Lung (tissue), 11 donors: ENCODE measurements at regions not wholly inside any gene's neighbourhood (a gene's known extent, or its start where the extent isn't known, plus 50 kb on each side); places are given as distances from the start of the nearest gene placed in this dataset.

Source experiments
- ATAC-seq: fragments of 200-7000 bp; cut with Tn5 transposase; one replicate; pipeline ENCODE4 v1.9.1; 2020; ENCODE audit warnings: moderate number of reproducible peaks; ENCODE audit not compliant: insufficient read depth, low FRiP score
- DNase-seq, 3 donors: peaks; one replicate each; pipeline ENCODE4 v3.0.0-alpha.2; 2013 to 2017
- H3K27ac ChIP-seq, 2 donors: one replicate each; pipeline ENCODE4 v1.5.1; 2013; ENCODE audit warnings: mild to moderate bottlenecking in 2 of 2, moderate library complexity in 2 of 2, control low read depth in 1 of 2, inconsistent platforms in 1 of 2, low read depth in 1 of 2, low read length in 1 of 2
- H3K27me3 ChIP-seq, 3 donors: one replicate each; pipeline ENCODE4 v1.5.1; 2013; ENCODE audit warnings: low read length in 2 of 3; ENCODE audit not compliant: control insufficient read depth in 3 of 3, insufficient read depth in 3 of 3
- H3K36me3 ChIP-seq, 4 donors: one replicate each; pipeline ENCODE4 v1.5.1; 2013; ENCODE audit warnings: low read length in 4 of 4, mild to moderate bottlenecking in 1 of 4, moderate library complexity in 1 of 4; ENCODE audit not compliant: control insufficient read depth in 4 of 4, insufficient read depth in 4 of 4
- H3K4me1 ChIP-seq, 5 donors: one replicate each; pipeline ENCODE4 v1.5.1; 2013; ENCODE audit warnings: low read length in 5 of 5, mild to moderate bottlenecking in 2 of 5, moderate library complexity in 1 of 5; ENCODE audit not compliant: control insufficient read depth in 5 of 5, insufficient read depth in 5 of 5
- H3K4me3 ChIP-seq: one replicate; pipeline ENCODE4 v1.5.1; 2013; ENCODE audit warnings: mild to moderate bottlenecking, control low read depth, moderate library complexity
- H3K9ac ChIP-seq, 2 donors: one replicate each; pipeline ENCODE4 v1.5.1; 2013; ENCODE audit warnings: low read length in 2 of 2, control low read depth in 1 of 2; ENCODE audit not compliant: insufficient read depth in 1 of 2
- H3K9me3 ChIP-seq, 4 donors: one replicate each; pipeline ENCODE4 v1.5.1; 2013; ENCODE audit warnings: low read length in 3 of 4, mild to moderate bottlenecking in 1 of 4, moderate library complexity in 1 of 4; ENCODE audit not compliant: control insufficient read depth in 4 of 4, insufficient read depth in 3 of 4
- CTCF ChIP-seq: IDR thresholded peaks from 2 replicates; pipeline ENCODE4 v1.5.1; 2012; ENCODE audit warnings: mild to moderate bottlenecking; ENCODE audit errors: control extremely low read depth, extremely low read depth
- WGBS, 2 donors: extraction: QIAGEN DNeasy Blood & Tissue Kit; methylation state at CpG; one replicate each; pipeline ENCODE4 v1.1.7; 2013; 5-methylcytosine and 5-hydroxymethylcytosine counted together
- donor health status: control.
- donor health status: control.
- donor health status: Bipolar disorder and iron deficiency.
- donor health status: healthy.
- donor health status: DM: yes; HTN: yes; CAD: no.

GRCh38 chr18:78622251-78622906 lies 357.2 kb upstream of the SALL3 start:
- H3K36me3 ChIP-seq: no peaks in the 10 kb centered on the region

GRCh38 chr18:78622907-78623541 lies 356.6 kb upstream of the SALL3 start:
- DNase-seq (peak in 1 of 3 donors; percentile 11), ATAC-seq (no peak)
- Histone ChIP-seq H3K4me1 (peaks cover 0 to 9% (median 2%) of the 10 kb centered on the region in 5 donors), H3K27ac (no peak overlapping the region), H3K9ac (no peak overlapping the region), H3K27me3 (no peaks in the 10 kb centered on the region), H3K36me3 (no peaks in the 10 kb centered on the region), H3K9me3 (peaks cover 0 to 8% (median 0%) of the 10 kb centered on the region in 4 donors), H3K4me3 (no peak overlapping the region)
- no peak for TF ChIP-seq CTCF
- WGBS, 2 donors: 51 to 71% methylated on average over 16 of the region's 16 CpGs

More at GRCh38 chr18:78622251-78622906, 357.2 kb upstream of the SALL3 start:
- Histone ChIP-seq H3K9me3 (peaks cover 0 to 8% (median 0%) of the 10 kb centered on the region in 4 donors), H3K4me1 (peaks cover 0 to 5% (median 0%) of the 10 kb centered on the region in 5 donors), H3K27ac (no peak overlapping the region), H3K27me3 (no peaks in the 10 kb centered on the region), H3K4me3 (no peak overlapping the region), H3K9ac (no peak overlapping the region)
- TF ChIP-seq CTCF: no peak
- DNase-seq: no peak
- ATAC-seq: no peak
- WGBS, 2 donors: 83% methylated on average over 11 of the region's 11 CpGs

- DNase-seq: no peak
Observed at GRCh38 chr18:78624646-78625279, 354.9 kb upstream of the SALL3 start.

More at GRCh38 chr18:78624646-78625279, 354.9 kb upstream of the SALL3 start:
- Histone ChIP-seq H3K9me3 (peaks cover 0 to 5% (median 0%) of the 10 kb centered on the region in 4 donors), H3K9ac (no peak overlapping the region), H3K4me1 (peaks cover 0 to 11% (median 2%) of the 10 kb centered on the region in 5 donors), H3K36me3 (no peaks in the 10 kb centered on the region), H3K4me3 (no peak overlapping the region), H3K27ac (no peak overlapping the region), H3K27me3 (no peaks in the 10 kb centered on the region)
- TF ChIP-seq CTCF: no peak
- 50 to 69% methylated on average over 16 of the region's 16 CpGs for WGBS, 2 donors
- no peak for ATAC-seq
